Kidney (tissue), 13 donors: ENCODE measurements at regions not wholly inside any gene's neighbourhood (a gene's known extent, or its start where the extent isn't known, plus 50 kb on each side); places are given as distances from the start of the nearest gene placed in this dataset.

Experiments
- DNase-seq, 5 donors: peaks; one replicate each; pipeline ENCODE4 v3.0.0-alpha.2; 2013 to 2020
- FAIRE-seq: peaks from 2 replicates; lab custom pipeline; 2012; peaks lifted over from hg19 to GRCh38; lab: Jason Lieb, UNC
- H3K27ac ChIP-seq, 2 donors: one replicate each; pipeline ENCODE4 v1.7.0; 2013; ENCODE audit warnings: low read depth in 2 of 2, low read length in 2 of 2, inconsistent platforms in 1 of 2
- H3K27me3 ChIP-seq: one replicate; pipeline ENCODE4 v1.7.1; 2013; ENCODE audit warnings: low read length, inconsistent platforms; ENCODE audit not compliant: control insufficient read depth, insufficient read depth
- H3K36me3 ChIP-seq, 3 donors: one replicate each; pipeline versions ENCODE4 v1.7.0 to v1.7.1; 2013; ENCODE audit warnings: low read length in 3 of 3, control low read depth in 1 of 3, inconsistent platforms in 1 of 3; ENCODE audit not compliant: insufficient read depth in 3 of 3, control insufficient read depth in 2 of 3
- H3K4me1 ChIP-seq, 3 donors: one replicate each; pipeline versions ENCODE4 v1.7.0 to v1.7.1; 2013; ENCODE audit warnings: low read length in 3 of 3, inconsistent platforms in 1 of 3, low read depth in 1 of 3; ENCODE audit not compliant: control insufficient read depth in 2 of 3, insufficient read depth in 2 of 3
- H3K4me3 ChIP-seq, 3 donors: one replicate each; pipeline versions ENCODE4 v1.7.0 to v1.8.1; 2013; ENCODE audit warnings: low read length in 3 of 3, control low read depth in 1 of 3, inconsistent platforms in 1 of 3
- H3K9ac ChIP-seq, 3 donors: one replicate each; pipeline versions ENCODE4 v1.7.0 to v1.7.1; 2013; ENCODE audit warnings: low read length in 3 of 3, control low read depth in 1 of 3, inconsistent platforms in 1 of 3
- H3K9me3 ChIP-seq, 3 donors: one replicate each; pipeline versions ENCODE4 v1.7.0 to v1.7.1; 2013; ENCODE audit warnings: low read length in 3 of 3, control low read depth in 1 of 3, inconsistent platforms in 1 of 3; ENCODE audit not compliant: control insufficient read depth in 2 of 3, insufficient read depth in 1 of 3
- intact Hi-C: fragments of 100-400 bp; cut with DNase I; formaldehyde crosslinking; loops from one replicate; pipeline ENCODE4 v1.11.1; 2022
- TF ChIP-seq, protein P1 (sequence below): IDR thresholded peaks from 3 replicates; pipeline ENCODE4 v1.5.1; 2012; ENCODE audit warnings: mild to moderate bottlenecking, moderate library complexity, borderline replicate concordance; ENCODE audit not compliant: insufficient read depth; ENCODE audit errors: extremely low read depth
- donor health status: control.
- donor health status: control.
- donor health status: control.
- donor health status: control.
- donor health status: control.
- donor health status: DM: yes; HTN: yes; CAD: no.
- donor health status: Normal renal cell carcinoma (clear cell type).

GRCh38 chr1:96025062-96025461, 696.5 kb upstream of the PTBP2 start:
- DNase-seq: no peak
- no peaks in the 10 kb centered on the region for H3K9me3 ChIP-seq
- no peak overlapping the region for H3K27ac ChIP-seq
- no peaks in the 10 kb centered on the region for H3K4me1 ChIP-seq
- FAIRE-seq: no peak
- no peaks in the 10 kb centered on the region for H3K36me3 ChIP-seq
- H3K9ac ChIP-seq: no peak overlapping the region
- H3K27me3 ChIP-seq: no peaks in the 10 kb centered on the region
- intact Hi-C loops: no loop called here
- TF ChIP-seq, protein P1, sequence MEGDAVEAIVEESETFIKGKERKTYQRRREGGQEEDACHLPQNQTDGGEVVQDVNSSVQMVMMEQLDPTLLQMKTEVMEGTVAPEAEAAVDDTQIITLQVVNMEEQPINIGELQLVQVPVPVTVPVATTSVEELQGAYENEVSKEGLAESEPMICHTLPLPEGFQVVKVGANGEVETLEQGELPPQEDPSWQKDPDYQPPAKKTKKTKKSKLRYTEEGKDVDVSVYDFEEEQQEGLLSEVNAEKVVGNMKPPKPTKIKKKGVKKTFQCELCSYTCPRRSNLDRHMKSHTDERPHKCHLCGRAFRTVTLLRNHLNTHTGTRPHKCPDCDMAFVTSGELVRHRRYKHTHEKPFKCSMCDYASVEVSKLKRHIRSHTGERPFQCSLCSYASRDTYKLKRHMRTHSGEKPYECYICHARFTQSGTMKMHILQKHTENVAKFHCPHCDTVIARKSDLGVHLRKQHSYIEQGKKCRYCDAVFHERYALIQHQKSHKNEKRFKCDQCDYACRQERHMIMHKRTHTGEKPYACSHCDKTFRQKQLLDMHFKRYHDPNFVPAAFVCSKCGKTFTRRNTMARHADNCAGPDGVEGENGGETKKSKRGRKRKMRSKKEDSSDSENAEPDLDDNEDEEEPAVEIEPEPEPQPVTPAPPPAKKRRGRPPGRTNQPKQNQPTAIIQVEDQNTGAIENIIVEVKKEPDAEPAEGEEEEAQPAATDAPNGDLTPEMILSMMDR: no peak
- H3K4me3 ChIP-seq: no peak overlapping the region

- TF ChIP-seq, protein P1: no peak
- Histone ChIP-seq H3K27ac (no peak overlapping the region), H3K27me3 (no peaks in the 10 kb centered on the region), H3K4me1 (no peaks in the 10 kb centered on the region), H3K9me3 (no peaks in the 10 kb centered on the region), H3K9ac (no peak overlapping the region), H3K4me3 (no peak overlapping the region), H3K36me3 (no peaks in the 10 kb centered on the region)
- intact Hi-C loops: no loop called here
- FAIRE-seq (no peak), DNase-seq (peak in 1 of 5 donors; percentile 54)
These were observed 693.5 kb upstream of the PTBP2 start for GRCh38 chr1:96028071-96028470.

DNA sequence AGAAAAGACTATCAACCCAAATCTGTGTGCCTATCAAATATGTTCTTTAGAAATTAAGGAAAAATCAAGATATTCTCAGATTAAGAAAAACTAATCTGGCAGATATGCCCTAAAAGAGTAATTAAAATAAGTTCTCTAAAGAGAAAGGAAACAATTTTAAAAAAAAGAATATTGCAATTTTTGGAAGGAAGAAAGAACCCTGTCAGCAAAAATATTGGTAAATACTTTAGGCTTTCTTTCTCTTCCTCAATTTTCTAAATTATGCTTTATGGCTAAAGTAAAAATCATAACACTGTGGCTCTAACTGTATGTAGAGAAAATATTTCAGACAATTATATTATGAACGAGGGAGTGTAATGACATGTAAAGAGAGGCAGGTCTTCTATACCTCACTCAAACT, 691.3 kb upstream of the PTBP2 start:
- Histone ChIP-seq H3K36me3 (no peaks in the 10 kb centered on the region), H3K4me3 (no peak overlapping the region), H3K9me3 (no peaks in the 10 kb centered on the region), H3K27ac (no peak overlapping the region), H3K4me1 (no peaks in the 10 kb centered on the region), H3K9ac (no peak overlapping the region), H3K27me3 (no peaks in the 10 kb centered on the region)
- FAIRE-seq (no peak), DNase-seq (no peak)
- TF ChIP-seq, protein P1: no peak
- intact Hi-C loops: no loop called here

DNA sequence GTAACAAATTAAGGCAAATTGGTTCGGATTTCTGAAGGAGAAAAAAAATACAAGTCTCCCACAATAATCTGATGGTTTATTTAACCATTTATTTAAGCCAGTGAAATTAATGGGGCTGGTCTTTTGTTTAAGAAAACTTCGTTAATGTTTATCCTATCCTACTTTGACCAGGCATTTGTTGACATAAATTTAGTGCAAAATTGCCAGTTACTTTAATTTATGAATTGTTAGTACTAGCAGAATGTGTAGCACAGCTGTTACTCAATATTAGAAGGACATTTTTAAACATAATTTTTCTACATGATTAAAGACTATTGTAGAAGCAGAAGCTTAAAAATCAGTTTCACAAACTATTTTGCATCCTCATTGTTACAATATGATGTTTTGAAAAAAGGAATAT, 687.6 kb upstream of the PTBP2 start:
- H3K27me3 ChIP-seq: no peaks in the 10 kb centered on the region
- intact Hi-C loops: no loop called here
- no peaks in the 10 kb centered on the region for H3K36me3 ChIP-seq
- H3K27ac ChIP-seq: no peak overlapping the region
- TF ChIP-seq, protein P1: no peak
- no peak for FAIRE-seq
- H3K9ac ChIP-seq: no peak overlapping the region
- DNase-seq: peak in 1 of 5 donors; percentile 1
- no peaks in the 10 kb centered on the region for H3K9me3 ChIP-seq
- no peaks in the 10 kb centered on the region for H3K4me1 ChIP-seq
- H3K4me3 ChIP-seq: no peak overlapping the region
